ENCODE measurements at regions not wholly inside any gene's neighbourhood (a gene's known extent, or its start where the extent isn't known, plus 50 kb on each side); places are given as distances from the start of the nearest gene placed in this dataset.

DNA sequence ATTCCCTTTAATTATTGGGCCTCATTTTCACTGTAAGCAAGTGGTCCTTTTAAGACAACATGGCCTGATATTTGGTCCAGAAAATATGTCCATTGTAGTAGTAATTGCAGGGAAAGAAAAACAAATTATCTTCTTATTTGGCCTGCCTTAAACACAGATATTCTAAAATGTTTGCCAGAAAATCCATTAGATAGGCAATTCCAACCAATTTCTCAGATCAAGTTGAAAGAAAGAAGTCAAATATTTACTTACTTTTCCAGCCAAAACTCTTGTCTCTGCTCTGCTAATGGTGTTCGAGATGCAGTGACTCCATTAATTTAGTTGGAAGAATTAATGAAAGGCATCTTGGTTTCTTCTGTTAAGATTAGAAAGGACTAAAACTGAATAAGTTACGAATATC lies 757.3 kb upstream of the IGFBP3 start:
- no peak for DNase-seq

- DNase-seq, result no peak
Observed at GRCh38 chr7:46675456-46675855, 754.4 kb upstream of the IGFBP3 start.

DNA sequence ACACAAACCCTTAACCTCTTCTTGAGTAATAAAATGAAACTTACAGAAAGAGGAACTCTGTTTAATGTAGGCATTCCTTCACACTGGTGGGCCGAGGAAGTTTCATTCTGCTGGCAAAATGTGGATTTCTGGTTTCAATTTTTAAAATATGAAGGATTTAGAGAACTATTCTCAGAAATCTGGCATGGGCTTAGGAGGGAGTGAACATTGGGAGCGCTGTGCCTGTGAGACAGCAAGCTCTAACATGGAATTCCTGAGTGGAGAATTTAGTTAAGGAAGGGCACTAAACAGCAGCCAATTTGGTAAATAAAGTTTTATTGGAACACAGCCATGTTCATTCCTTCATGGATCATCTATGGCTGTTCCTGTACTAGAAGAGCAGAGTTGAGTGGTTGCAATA lies 751.8 kb upstream of the IGFBP3 start:
- no peak for DNase-seq

GRCh38 chr7:46671108-46671769 lies 750.2 kb upstream of the IGFBP3 start:
- no peak for DNase-seq

DNA sequence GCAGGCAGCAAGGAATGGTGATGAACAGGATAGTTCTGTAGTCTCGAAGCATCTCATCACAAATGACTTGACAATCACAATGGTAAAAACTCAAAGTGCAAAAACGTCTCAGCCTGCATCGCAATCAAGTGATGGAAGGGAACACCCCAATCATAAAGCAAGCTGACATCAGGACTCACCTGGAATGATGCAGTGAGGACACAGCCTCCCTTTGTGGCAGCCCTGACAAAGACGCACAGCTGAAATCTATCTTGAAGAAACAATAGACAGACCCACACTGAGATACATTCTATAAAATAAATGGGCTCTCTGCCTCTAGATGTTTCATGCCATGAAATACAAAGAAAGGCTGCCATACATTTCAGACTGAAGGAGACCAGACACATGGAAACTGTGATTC lies 748.0 kb upstream of the IGFBP3 start:
- DNase-seq, result no peak

DNA sequence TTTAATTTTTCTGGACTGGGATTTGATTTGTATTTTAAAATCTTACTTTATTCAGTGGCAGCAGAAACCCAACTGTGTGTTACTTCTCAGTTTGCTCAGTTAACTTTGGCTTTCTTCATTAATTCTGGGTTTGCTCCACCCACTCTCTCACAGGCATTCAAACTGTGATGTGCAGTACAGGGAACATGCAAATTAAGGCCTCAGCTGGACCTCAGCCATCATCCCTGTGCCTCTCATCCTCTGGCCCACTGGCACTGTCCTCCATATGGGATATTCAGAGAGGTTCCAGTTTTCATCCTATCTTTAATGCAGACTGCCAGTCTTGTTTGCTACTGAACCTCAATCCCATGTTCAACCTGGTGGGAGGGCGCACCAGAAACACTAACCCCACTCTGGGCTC lies 743.4 kb upstream of the IGFBP3 start:
- DNase-seq, result no peak

DNA sequence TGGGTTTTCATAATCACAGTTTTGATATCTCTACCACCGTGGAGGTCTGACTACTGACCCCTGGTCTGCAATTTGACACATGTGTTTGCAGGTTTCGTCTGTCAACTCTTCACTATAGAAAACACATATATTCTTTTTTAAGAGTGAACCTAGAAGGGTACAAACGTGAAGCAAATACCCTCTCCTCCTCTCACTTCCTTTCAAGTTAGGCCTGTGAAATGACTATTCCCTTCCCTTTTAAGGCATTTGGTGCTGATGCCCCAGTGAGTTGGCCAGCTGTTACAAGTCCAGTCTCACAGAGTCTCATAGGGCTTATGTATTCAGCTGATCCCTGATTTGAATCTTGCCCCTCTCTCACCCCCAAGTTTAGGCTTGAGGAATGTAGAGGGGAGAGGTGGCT lies 742.0 kb upstream of the IGFBP3 start:
- DNase-seq, result no peak

- DNase-seq, result no peak
Observed at GRCh38 chr7:46661431-46661830, 740.4 kb upstream of the IGFBP3 start.

GRCh38 chr7:46660402-46660980 lies 739.4 kb upstream of the IGFBP3 start:
- DNase-seq, result no peak

- no peak for DNase-seq
Observed at GRCh38 chr7:46658281-46658680, 737.2 kb upstream of the IGFBP3 start.

DNA sequence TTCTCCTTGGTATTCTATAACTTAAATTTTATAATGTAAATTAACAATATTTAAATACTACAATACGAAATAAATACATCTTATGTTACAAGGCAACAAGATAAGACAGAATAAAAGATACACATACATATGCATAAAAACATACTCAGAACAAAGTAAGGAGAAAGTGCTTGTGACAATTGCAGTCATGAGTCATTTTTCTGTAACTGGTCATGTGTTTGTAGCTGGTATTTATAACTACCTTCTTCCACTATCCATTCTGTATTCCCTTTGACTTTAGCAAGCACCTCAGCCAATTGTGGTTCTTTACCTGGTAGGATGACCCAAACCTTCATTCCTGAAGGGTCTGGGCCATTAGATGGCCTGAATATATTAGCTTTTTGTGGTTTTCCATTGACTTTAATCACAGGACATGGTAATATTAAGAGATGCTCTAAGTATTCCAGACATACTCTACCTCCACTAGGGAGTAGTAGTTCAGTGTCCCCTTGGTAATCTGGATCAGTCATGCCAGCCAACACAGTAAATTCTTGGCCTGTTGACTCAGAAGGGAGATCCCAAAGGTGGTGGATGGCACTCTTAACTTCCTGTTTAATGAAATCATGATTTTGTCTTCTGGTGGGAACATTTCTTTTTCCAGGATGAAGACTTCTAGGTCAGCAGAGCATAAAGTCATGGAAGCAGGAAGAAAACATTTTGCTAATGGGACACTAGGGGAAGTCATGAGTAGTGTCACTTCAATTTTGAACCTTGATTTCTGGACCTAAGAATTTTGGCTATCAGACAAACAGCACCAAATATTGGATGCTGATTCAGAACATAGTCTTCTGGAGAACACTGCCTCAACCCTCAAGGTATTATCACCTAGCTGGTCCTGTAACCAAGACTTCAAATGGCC lies 733.7 kb upstream of the IGFBP3 start:
- DNase-seq, result no peak

- DNase-seq, result no peak
Observed at GRCh38 chr7:46653848-46654247, 732.8 kb upstream of the IGFBP3 start.

DNA sequence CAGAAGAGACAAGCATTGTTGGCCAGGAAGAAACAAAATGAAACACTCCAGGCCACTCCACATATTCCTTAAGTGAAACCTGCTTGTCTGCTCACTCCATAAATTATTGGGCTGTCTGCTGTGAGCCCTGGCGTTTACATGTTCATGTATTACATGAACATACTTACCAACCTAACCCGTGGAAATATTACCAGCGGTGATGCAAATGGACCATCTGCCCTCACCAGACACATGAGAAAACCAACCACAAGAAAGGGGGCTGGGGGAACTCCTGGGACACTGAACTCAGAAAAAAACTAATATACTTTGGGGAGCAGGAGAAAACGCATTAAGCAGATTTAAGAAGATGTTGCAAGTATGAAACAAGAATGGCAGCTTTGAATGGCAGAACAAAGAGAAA lies 731.2 kb upstream of the IGFBP3 start:
- no peak for DNase-seq

- DNase-seq, result no peak
Observed at GRCh38 chr7:46651561-46652088, 730.6 kb upstream of the IGFBP3 start.

GRCh38 chr7:46651070-46651469 lies 730.0 kb upstream of the IGFBP3 start:
- DNase-seq, result no peak

DNA sequence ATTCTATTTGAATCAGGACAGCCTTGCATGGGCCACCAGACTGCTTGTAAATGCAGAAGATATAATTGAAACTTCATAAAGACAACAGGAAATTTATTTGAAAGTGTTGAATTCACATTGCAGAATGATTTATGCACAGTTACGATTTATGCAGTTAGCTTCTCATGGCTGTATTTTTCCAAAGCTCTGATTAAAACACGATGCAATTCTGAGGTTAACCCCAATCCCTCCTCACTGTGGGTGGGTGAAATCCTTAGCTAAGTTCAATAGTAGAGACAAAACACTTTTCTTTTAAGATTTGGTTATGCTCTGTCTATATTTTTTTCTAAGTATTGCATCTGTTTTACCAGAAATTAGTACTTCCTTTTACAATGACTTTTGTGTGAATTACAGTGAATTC lies 728.8 kb upstream of the IGFBP3 start:
- DNase-seq, result no peak

GRCh38 chr7:46637793-46638735 lies 717.0 kb upstream of the IGFBP3 start:
- no peak for DNase-seq

DNA sequence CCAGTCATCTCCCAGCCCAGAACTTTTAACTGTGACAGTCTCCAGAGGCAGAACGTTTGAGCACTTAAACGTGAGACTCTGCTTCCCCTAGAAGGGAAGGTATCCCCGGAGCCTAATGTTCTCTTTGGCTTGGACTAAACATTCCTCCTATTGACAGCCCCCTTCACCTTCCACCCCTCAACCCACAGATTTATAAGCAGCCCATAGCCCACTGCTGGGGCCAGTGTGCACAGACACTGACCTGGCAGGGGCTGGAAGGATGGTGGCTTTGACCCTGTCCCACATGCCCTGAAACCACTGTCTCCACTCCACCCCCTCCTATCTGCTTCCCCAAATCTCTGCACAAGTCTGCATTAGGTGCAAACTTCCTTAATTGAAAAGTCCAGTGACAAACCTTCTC lies 715.0 kb upstream of the IGFBP3 start:
- no peak for DNase-seq

DNA sequence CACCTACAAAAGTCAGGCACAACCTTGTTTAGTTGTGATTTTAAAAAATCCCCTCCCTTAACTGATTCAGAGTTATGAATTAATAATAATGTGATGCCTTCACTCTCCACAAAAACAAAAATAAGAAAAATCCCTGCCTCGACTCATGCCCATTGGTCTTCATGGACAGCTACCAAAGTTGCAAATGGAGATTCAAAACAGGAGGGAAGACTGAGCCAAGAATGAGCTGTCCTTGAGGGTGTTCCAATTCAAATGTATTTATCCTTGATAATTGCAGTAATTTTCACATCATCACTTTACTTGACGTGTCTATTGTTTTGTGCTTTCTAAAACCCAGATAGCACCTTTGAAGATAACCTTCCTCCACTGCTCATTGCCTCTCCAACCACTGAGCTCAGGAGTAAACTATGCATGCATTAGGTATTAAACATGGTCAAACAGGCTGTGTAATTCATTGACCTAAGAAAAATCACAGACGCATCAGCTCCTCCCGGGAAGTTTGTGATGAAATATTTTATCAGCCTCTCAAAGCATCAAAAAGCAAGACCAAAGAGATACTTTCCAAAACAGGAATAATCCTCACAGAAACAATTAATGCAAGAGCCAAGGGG lies 712.7 kb upstream of the IGFBP3 start:
- no peak for DNase-seq

DNA sequence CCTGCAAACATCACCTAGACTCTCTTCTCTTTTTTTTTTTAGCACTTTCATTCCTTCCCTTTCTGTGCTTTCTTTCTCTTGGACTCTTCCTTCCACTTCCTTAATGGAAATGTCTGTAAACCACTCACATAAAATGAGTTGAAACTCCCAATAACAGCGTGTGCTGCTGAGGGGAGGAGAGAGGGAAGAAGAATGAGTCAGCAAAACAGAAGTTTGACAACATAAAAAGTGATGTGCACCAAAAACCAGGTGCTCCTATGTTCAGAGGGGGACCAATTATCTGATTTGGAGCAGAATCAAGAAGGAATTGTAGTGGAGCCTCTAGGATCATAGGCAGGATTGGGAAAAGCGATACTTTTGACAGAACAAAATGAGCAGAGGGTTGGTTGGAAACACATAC lies 712.1 kb upstream of the IGFBP3 start:
- DNase-seq, result no peak

DNA sequence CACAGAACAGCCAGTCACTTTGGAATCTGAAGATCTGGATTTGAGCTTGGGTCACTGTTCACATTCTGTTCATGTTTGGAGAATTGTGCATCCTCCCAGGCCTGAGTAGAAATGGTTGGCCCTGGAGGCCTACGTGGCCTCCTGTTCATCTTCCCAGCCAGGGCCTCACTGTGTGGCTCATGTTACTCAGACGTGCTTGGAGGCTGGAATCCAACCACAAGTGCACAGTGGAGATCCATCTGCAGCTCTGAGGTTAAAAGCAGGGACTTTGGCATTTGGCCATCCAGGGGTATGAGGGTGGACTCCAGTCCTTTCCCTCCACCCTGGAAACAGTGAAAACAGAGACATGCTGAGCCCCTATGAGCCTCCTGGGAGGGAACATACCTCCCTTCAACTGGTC lies 709.0 kb upstream of the IGFBP3 start:
- DNase-seq, result no peak

Data from muscle of arm (tissue), 1 donor.